Esophagus squamous epithelium (tissue), 5 donors: ENCODE measurements at regions not wholly inside any gene's neighbourhood (a gene's known extent, or its start where the extent isn't known, plus 50 kb on each side); places are given as distances from the start of the nearest gene placed in this dataset.

Source experiments
- DNase-seq: peaks from one replicate; lab custom pipeline; 2025; lab: John Stamatoyannopoulos, UW
- H3K27ac ChIP-seq, 4 donors: fragments of 200-600 bp; sonication (generic); one replicate each; pipeline ENCODE4 v1.5.1; 2016 to 2019; ENCODE audit warnings: mild to moderate bottlenecking in 1 of 4
- H3K27me3 ChIP-seq, 4 donors: fragments of 200-600 bp; sonication (generic); 1 replicate in 3 of 4; 2 replicates in 1 of 4; pipeline versions ENCODE4 v1.5.1 to v1.6.0; 2017 to 2021; ENCODE audit warnings: antibody characterized with exemption in 1 of 4
- H3K36me3 ChIP-seq, 3 donors: fragments of 200-600 bp; sonication (generic); one replicate each; pipeline ENCODE4 v1.5.1; 2016 to 2019
- H3K4me1 ChIP-seq, 3 donors: fragments of 200-600 bp; sonication (generic); one replicate each; pipeline ENCODE4 v1.5.1; 2017 to 2019
- H3K4me3 ChIP-seq, 4 donors: fragments of 200-600 bp; sonication (generic); 1 replicate in 3 of 4; 2 replicates in 1 of 4; pipeline ENCODE4 v1.5.1; 2016 to 2019; ENCODE audit warnings: mild to moderate bottlenecking in 2 of 4, moderate library complexity in 1 of 4
- H3K9me3 ChIP-seq, 3 donors: fragments of 200-600 bp; sonication (generic); one replicate each; pipeline ENCODE4 v1.5.1; 2016 to 2019
- CTCF ChIP-seq, 6 experiments: fragments of 450-650 bp in 4 of 6; fragments of 200-600 bp in 2 of 6; sonication (generic) in 2 of 6; IDR thresholded peaks; one replicate each; pipeline ENCODE4 v1.5.1; 2016 to 2019; ENCODE audit warnings: antibody characterized with exemption in 6 of 6, mild to moderate bottlenecking in 4 of 6, moderate library complexity in 4 of 6
- POLR2A ChIP-seq, 4 donors: fragments of 450-650 bp; IDR thresholded peaks; one replicate each; pipeline ENCODE4 v1.6.1; 2017; ENCODE audit warnings: antibody characterized with exemption in 4 of 4, mild to moderate bottlenecking in 4 of 4, moderate library complexity in 3 of 4
- WGBS, 2 donors: methylation state at CpG; one replicate each; pipeline ENCODE4 v1.1.5; 2018; 5-methylcytosine and 5-hydroxymethylcytosine counted together
- intact Hi-C: fragments of 100-400 bp; cut with DNase I; formaldehyde crosslinking; loops from one replicate; pipeline ENCODE4 v1.15.0; 2022
- donor health status: DM: yes; HTN: yes; CAD: no.

- peaks cover 0 to 31% (median 0%) of the 10 kb centered on the region in 4 donors for H3K27me3 ChIP-seq
- 59 to 70% methylated on average over 6 of the region's 6 CpGs for WGBS, 2 donors
- intact Hi-C loops, result no loop called here
- no peak overlapping the region for H3K4me3 ChIP-seq
- no peak for DNase-seq
- TF ChIP-seq POLR2A (IDR thresholded peaks at IDR 0.05), result no peak
- TF ChIP-seq CTCF (IDR thresholded peaks at IDR 0.05), result no peak
- no peak overlapping the region for H3K27ac ChIP-seq
- peaks cover 9 to 15% (median 11%) of the 10 kb centered on the region in 3 donors for H3K4me1 ChIP-seq
- no peaks in the 10 kb centered on the region for H3K36me3 ChIP-seq
- H3K9me3 ChIP-seq, result no peaks in the 10 kb centered on the region
Measured at GRCh38 chr3:72105306-72105705, 320.4 kb upstream of the PROK2 start.

- TF ChIP-seq CTCF (IDR thresholded peaks at IDR 0.05) (no peak), POLR2A (IDR thresholded peaks at IDR 0.05) (no peak)
- DNase-seq, result no peak
- intact Hi-C loops, result no loop called here
- Histone ChIP-seq H3K36me3 (no peaks in the 10 kb centered on the region), H3K4me1 (peaks cover 9 to 20% (median 11%) of the 10 kb centered on the region in 3 donors), H3K27me3 (peaks cover 0 to 39% (median 0%) of the 10 kb centered on the region in 4 donors), H3K9me3 (no peaks in the 10 kb centered on the region), H3K27ac (no peak overlapping the region), H3K4me3 (no peak overlapping the region)
- WGBS, 2 donors, result 69 to 76% methylated on average over 5 of the region's 5 CpGs
Measured at GRCh38 chr3:72102112-72102616, 317.2 kb upstream of the PROK2 start.

- Histone ChIP-seq H3K4me1 (peaks cover 9 to 20% (median 11%) of the 10 kb centered on the region in 3 donors), H3K27ac (no peak overlapping the region), H3K36me3 (no peaks in the 10 kb centered on the region), H3K27me3 (peaks cover 0 to 39% (median 0%) of the 10 kb centered on the region in 4 donors), H3K9me3 (no peaks in the 10 kb centered on the region), H3K4me3 (no peak overlapping the region)
- 52% methylated on average over 6 of the region's 6 CpGs for WGBS, 2 donors
- intact Hi-C loops, result no loop called here
- DNase-seq, result no peak
- no peak for TF ChIP-seq POLR2A (IDR thresholded peaks at IDR 0.05)
- TF ChIP-seq CTCF (IDR thresholded peaks at IDR 0.05), result no peak
Measured at GRCh38 chr3:72101494-72101893, 316.5 kb upstream of the PROK2 start.

- WGBS, 2 donors, result 2 to 15% methylated on average over 4 to 8 of the region's 21 CpGs
- peak; percentile 18 for DNase-seq
- intact Hi-C loops, result no loop called here
- Histone ChIP-seq H3K36me3 (no peaks in the 10 kb centered on the region), H3K4me1 (peaks cover 9 to 22% (median 11%) of the 10 kb centered on the region in 3 donors), H3K27me3 (peaks cover 0 to 39% (median 0%) of the 10 kb centered on the region in 4 donors), H3K27ac (peak overlapping the region in 3 of 4 donors; percentile 39 to 48 (median 45)), H3K9me3 (no peaks in the 10 kb centered on the region), H3K4me3 (peak overlapping the region in 3 of 4 donors; percentile 27 to 61 (median 33))
- TF ChIP-seq POLR2A (IDR thresholded peaks at IDR 0.05), result peak in 1 of 4 donors; percentile 34
- no peak for TF ChIP-seq CTCF (IDR thresholded peaks at IDR 0.05)
Measured at GRCh38 chr3:72100601-72101187, 315.7 kb upstream of the PROK2 start.

- H3K4me3 ChIP-seq, result peak overlapping the region in 3 of 4 donors; percentile 27 to 61 (median 33)
- H3K27me3 ChIP-seq, result peaks cover 0 to 37% (median 0%) of the 10 kb centered on the region in 4 donors
- H3K36me3 ChIP-seq, result no peaks in the 10 kb centered on the region
- intact Hi-C loops, result no loop called here
- H3K4me1 ChIP-seq, result peaks cover 9 to 25% (median 11%) of the 10 kb centered on the region in 3 donors
- WGBS, 2 donors, result 29 to 44% methylated on average over 12 to 13 of the region's 17 CpGs
- H3K27ac ChIP-seq, result peak overlapping the region in 2 of 4 donors; percentile 45 to 48
- no peak for TF ChIP-seq CTCF (IDR thresholded peaks at IDR 0.05)
- no peak for TF ChIP-seq POLR2A (IDR thresholded peaks at IDR 0.05)
- H3K9me3 ChIP-seq, result no peaks in the 10 kb centered on the region
- no peak for DNase-seq
Measured at GRCh38 chr3:72100080-72100511, 315.1 kb upstream of the PROK2 start.
